Endothelial cell of umbilical vein (primary cell): ENCODE measurements at regions not wholly inside any gene's neighbourhood (a gene's known extent, or its start where the extent isn't known, plus 50 kb on each side); places are given as distances from the start of the nearest gene placed in this dataset.

ENCODE experiments used
- BruUV-seq: library from RNA; stranded (reverse); fragments of 400-500 nt; replicated peaks from 2 replicates; lab custom pipeline; 2021; lab: Mats Ljungman, UMichigan
- CTCF ChIA-PET: fragments of 300-600, 350-600 bp; sonication (Branson Sonifier 250); formaldehyde crosslinking; loops from one replicate; lab custom pipeline; 2021; ENCODE audit warnings: antibody characterized with exemption, inconsistent platforms; lab: Charles Lee
- POLR2A ChIA-PET: fragments of 300-600, 350-600 bp; sonication (Branson Sonifier 250); formaldehyde crosslinking; loops from one replicate; lab custom pipeline; 2021; ENCODE audit warnings: antibody characterized with exemption, inconsistent platforms; lab: Charles Lee
- DNase-seq: peaks from one replicate; pipeline ENCODE4 v3.0.0-alpha.2; 2011; ENCODE audit warnings: low read depth, low spot score
- FAIRE-seq: peaks from 2 replicates; lab custom pipeline; 2011; peaks lifted over from hg19 to GRCh38; lab: Jason Lieb, UNC
- H2AFZ ChIP-seq: 2 replicates; pipeline ENCODE4 v1.6.0; 2012; ENCODE audit warnings: low read depth, low read length, control low read depth, inconsistent platforms
- H3K27ac ChIP-seq: 2 replicates; pipeline ENCODE4 v1.5.1; 2011; ENCODE audit warnings: low read depth, mild to moderate bottlenecking, control low read depth, low read length, moderate library complexity; ENCODE audit not compliant: insufficient read depth
- H3K27me3 ChIP-seq, 2 experiments: 2 replicates each; pipeline versions ENCODE4 v1.6.0 to v1.6.1; 2011; ENCODE audit warnings: low read length in 2 of 2, mixed read lengths in 1 of 2; ENCODE audit not compliant: control insufficient read depth in 2 of 2, insufficient read depth in 2 of 2
- H3K36me3 ChIP-seq, 2 experiments: 2 replicates in 1 of 2; 3 replicates in 1 of 2; pipeline ENCODE4 v1.5.1; 2011; ENCODE audit warnings: low read length in 2 of 2, mild to moderate bottlenecking in 1 of 2, moderate library complexity in 1 of 2; ENCODE audit not compliant: control insufficient read depth in 2 of 2, insufficient read depth in 2 of 2; ENCODE audit errors: extremely low read depth in 1 of 2
- H3K4me1 ChIP-seq: 3 replicates; pipeline ENCODE4 v1.5.1; 2011; ENCODE audit warnings: mild to moderate bottlenecking, low read length; ENCODE audit not compliant: control insufficient read depth, insufficient read depth; ENCODE audit errors: extremely low read depth
- H3K4me2 ChIP-seq: 2 replicates; pipeline ENCODE4 v1.6.1; 2011; ENCODE audit warnings: low read length, control low read depth, mixed read lengths; ENCODE audit not compliant: insufficient read depth
- H3K4me3 ChIP-seq, 3 experiments: fragments of 200-600 bp in 1 of 3; sonication (generic), shearing (Covaris generic) in 1 of 3; replicated peaks in 1 of 3; 2 replicates each; pipeline ENCODE4 v1.5.1; 2011 to 2016; ENCODE audit warnings: control low read depth in 3 of 3, low read length in 3 of 3, mild to moderate bottlenecking in 2 of 3, inconsistent platforms in 1 of 3, low read depth in 1 of 3, moderate library complexity in 1 of 3; ENCODE audit not compliant: insufficient read depth in 1 of 3
- H3K79me2 ChIP-seq: 2 replicates; pipeline ENCODE4 v1.6.0; 2012; ENCODE audit warnings: low read length, inconsistent platforms; ENCODE audit not compliant: control insufficient read depth, insufficient read depth
- H3K9ac ChIP-seq: replicated peaks from 2 replicates; pipeline ENCODE3; 2011; ENCODE audit warnings: low read length, control low read depth; ENCODE audit not compliant: insufficient read depth; ENCODE audit errors: extremely low read depth
- H3K9me1 ChIP-seq: replicated peaks from 3 replicates; pipeline ENCODE4 v1.6.0; 2011; ENCODE audit warnings: mild to moderate bottlenecking, low read length; ENCODE audit not compliant: control insufficient read depth, insufficient read depth; ENCODE audit errors: extremely low read depth
- H3K9me3 ChIP-seq: replicated peaks from 2 replicates; pipeline ENCODE4 v1.5.1; 2012; ENCODE audit warnings: low read length, inconsistent platforms; ENCODE audit not compliant: control insufficient read depth, insufficient read depth
- H4K20me1 ChIP-seq: replicated peaks from 2 replicates; pipeline ENCODE3; 2011; ENCODE audit warnings: mild to moderate bottlenecking, low read length; ENCODE audit not compliant: control insufficient read depth, insufficient read depth; ENCODE audit errors: extremely low read depth
- EZH2 ChIP-seq: IDR thresholded peaks from 2 replicates; pipeline ENCODE4 v1.6.1; 2012; ENCODE audit warnings: borderline replicate concordance, low read depth, mild to moderate bottlenecking, moderate library complexity, low read length, inconsistent platforms; ENCODE audit not compliant: severe bottlenecking
- FOS ChIP-seq: IDR thresholded peaks from 2 replicates; pipeline ENCODE4 v1.6.1; 2011; ENCODE audit warnings: mild to moderate bottlenecking, low read length, moderate library complexity, borderline replicate concordance; ENCODE audit not compliant: insufficient read depth
- GATA2 ChIP-seq: IDR thresholded peaks from 2 replicates; pipeline ENCODE4 v1.7.0; 2011; ENCODE audit warnings: low read depth, mild to moderate bottlenecking, moderate library complexity, mixed read lengths, low read length; ENCODE audit not compliant: insufficient read length, insufficient read depth
- JUN ChIP-seq: IDR thresholded peaks from 2 replicates; pipeline ENCODE4 v1.6.1; 2011; ENCODE audit warnings: borderline replicate concordance, low read depth; ENCODE audit not compliant: insufficient read length, insufficient read depth
- MYC ChIP-seq: IDR thresholded peaks from one replicate; pipeline ENCODE4 v1.6.1; 2011; ENCODE audit warnings: mild to moderate bottlenecking, low read depth, low read length
- POLR2A ChIP-seq: IDR thresholded peaks from 2 replicates; pipeline ENCODE4 v1.6.1; 2012; ENCODE audit warnings: low read depth, mild to moderate bottlenecking, control low read depth, low read length
- POLR2AphosphoS5 ChIP-seq: IDR thresholded peaks from 2 replicates; pipeline ENCODE4 v1.6.1; 2012; ENCODE audit warnings: low read depth, mild to moderate bottlenecking, control low read depth, low read length, moderate library complexity; ENCODE audit not compliant: insufficient read depth
- dilution Hi-C: fragments of 300-500 bp; cut with MboI; formaldehyde crosslinking; loops from one replicate; pipeline ENCODE4 v1.15.0; 2019; ENCODE audit warnings: low sequenced_read_pairs; ENCODE audit not compliant: extremely low pct_ligation_motif_present
- intact Hi-C: fragments of 100-400 bp; cut with micrococcal nuclease; formaldehyde crosslinking; loops from one replicate; pipeline ENCODE4 v1.10.0; 2022
- TF ChIP-seq, protein P1 (sequence below): IDR thresholded peaks from 2 replicates; pipeline ENCODE4 v1.6.1; 2011; ENCODE audit not compliant: insufficient read depth, insufficient read length
- TF ChIP-seq, protein P2 (sequence below), 2 donors: IDR thresholded peaks; 1 replicate in 1 of 2; 2 replicates in 1 of 2; pipeline ENCODE4 v1.5.1; 2011; ENCODE audit warnings: low read length in 2 of 2, mild to moderate bottlenecking in 2 of 2, moderate library complexity in 2 of 2, control low read depth in 1 of 2, inconsistent platforms in 1 of 2, low read depth in 1 of 2; ENCODE audit not compliant: insufficient read depth in 1 of 2; ENCODE audit errors: extremely low read depth in 1 of 2

- no peak overlapping the region for H3K9ac ChIP-seq
- FAIRE-seq (no peak), DNase-seq (no peak)
- ChIA-PET CTCF (no interaction called here), POLR2A (no interaction called here)
- no peaks in the 10 kb centered on the region for H4K20me1 ChIP-seq
- H3K4me3 ChIP-seq: no peak overlapping the region
- intact Hi-C loops (no loop called here), dilution Hi-C loops (no loop called here)
- no peaks in the 10 kb centered on the region for H3K9me3 ChIP-seq
- TF ChIP-seq MYC (no peak), GATA2 (no peak), EZH2 (no peak), POLR2AphosphoS5 (no peak), POLR2A (no peak), FOS (no peak), JUN (no peak)
- TF ChIP-seq, protein P1, sequence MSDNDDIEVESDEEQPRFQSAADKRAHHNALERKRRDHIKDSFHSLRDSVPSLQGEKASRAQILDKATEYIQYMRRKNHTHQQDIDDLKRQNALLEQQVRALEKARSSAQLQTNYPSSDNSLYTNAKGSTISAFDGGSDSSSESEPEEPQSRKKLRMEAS: no peak
- TF ChIP-seq, protein P2, sequence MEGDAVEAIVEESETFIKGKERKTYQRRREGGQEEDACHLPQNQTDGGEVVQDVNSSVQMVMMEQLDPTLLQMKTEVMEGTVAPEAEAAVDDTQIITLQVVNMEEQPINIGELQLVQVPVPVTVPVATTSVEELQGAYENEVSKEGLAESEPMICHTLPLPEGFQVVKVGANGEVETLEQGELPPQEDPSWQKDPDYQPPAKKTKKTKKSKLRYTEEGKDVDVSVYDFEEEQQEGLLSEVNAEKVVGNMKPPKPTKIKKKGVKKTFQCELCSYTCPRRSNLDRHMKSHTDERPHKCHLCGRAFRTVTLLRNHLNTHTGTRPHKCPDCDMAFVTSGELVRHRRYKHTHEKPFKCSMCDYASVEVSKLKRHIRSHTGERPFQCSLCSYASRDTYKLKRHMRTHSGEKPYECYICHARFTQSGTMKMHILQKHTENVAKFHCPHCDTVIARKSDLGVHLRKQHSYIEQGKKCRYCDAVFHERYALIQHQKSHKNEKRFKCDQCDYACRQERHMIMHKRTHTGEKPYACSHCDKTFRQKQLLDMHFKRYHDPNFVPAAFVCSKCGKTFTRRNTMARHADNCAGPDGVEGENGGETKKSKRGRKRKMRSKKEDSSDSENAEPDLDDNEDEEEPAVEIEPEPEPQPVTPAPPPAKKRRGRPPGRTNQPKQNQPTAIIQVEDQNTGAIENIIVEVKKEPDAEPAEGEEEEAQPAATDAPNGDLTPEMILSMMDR (IDR thresholded peaks at IDR 0.05; ENCODE audit: extremely low read depth in 1 of 2, insufficient read depth in 1 of 2, low read depth in 1 of 2, low read length in 2 of 2): no peak
- no peaks in the 10 kb centered on the region for H3K79me2 ChIP-seq
- H3K4me1 ChIP-seq: no peaks in the 10 kb centered on the region
- BruUV-seq: no TSS peak
- H3K4me2 ChIP-seq: no peak overlapping the region
- H3K27ac ChIP-seq: no peak overlapping the region
- no peaks in the 10 kb centered on the region for H3K9me1 ChIP-seq
- no peaks in the 10 kb centered on the region for H3K36me3 ChIP-seq
- no peaks in the 10 kb centered on the region for H3K27me3 ChIP-seq
- no peak overlapping the region for H2AFZ ChIP-seq
These were observed 638.2 kb upstream of the MIR17HG start for GRCh38 chr13:90709319-90709718.
